ENCODE measurements at regions not wholly inside any gene's neighbourhood (a gene's known extent, or its start where the extent isn't known, plus 50 kb on each side); places are given as distances from the start of the nearest gene placed in this dataset. TPM values are rescaled to one million over a fixed set of nuclear protein-coding genes. Genes with fewer than 3 reads are reported as not detected.

GRCh38 chr13:31978021-31978420 is 53.6 kb upstream of the FRY start:
- H3K79me2 ChIP-seq (ENCODE audit: low read depth): no peaks in the 10 kb centered on the region
- Mint-ChIP-seq H3K27ac (no peak overlapping the region), H3K4me1 (no peaks in the 10 kb centered on the region), H3K4me3 (no peak overlapping the region), H3K27me3 (ENCODE audit: insufficient read depth, low read depth) (peaks cover 2% of the 10 kb centered on the region), H3K36me3 (no peaks in the 10 kb centered on the region), H3K9me3 (no peaks in the 10 kb centered on the region)
- TF ChIP-seq CTCF (IDR thresholded peaks at IDR 0.05): no peak
- no peaks in the 10 kb centered on the region for H4K20me1 ChIP-seq (ENCODE audit: low read depth)
- no peak overlapping the region for H3K27ac ChIP-seq
- H3K4me1 ChIP-seq: no peaks in the 10 kb centered on the region
- H3K36me3 ChIP-seq: no peaks in the 10 kb centered on the region
- H2AFZ ChIP-seq (replicated peaks): no peak overlapping the region
- no peaks in the 10 kb centered on the region for H3K27me3 ChIP-seq
- no peak overlapping the region for H3K4me2 ChIP-seq
- H3K9ac ChIP-seq: no peak overlapping the region
- no peak for DNase-seq (ENCODE audit: low spot score)
- no peaks in the 10 kb centered on the region for H3F3A ChIP-seq (ENCODE audit: low read depth)
- no peak overlapping the region for H3K4me3 ChIP-seq
- no peaks in the 10 kb centered on the region for H3K9me3 ChIP-seq (ENCODE audit: low read depth)

- Histone ChIP-seq H2AFZ (replicated peaks) (no peak overlapping the region), H3K4me2 (no peak overlapping the region), H3F3A (ENCODE audit: low read depth) (no peaks in the 10 kb centered on the region), H3K4me3 (no peak overlapping the region), H3K9ac (no peak overlapping the region), H3K27me3 (no peaks in the 10 kb centered on the region), H4K20me1 (ENCODE audit: low read depth) (no peaks in the 10 kb centered on the region), H3K36me3 (no peaks in the 10 kb centered on the region), H3K9me3 (ENCODE audit: low read depth) (no peaks in the 10 kb centered on the region), H3K79me2 (ENCODE audit: low read depth) (no peaks in the 10 kb centered on the region), H3K27ac (no peak overlapping the region), H3K4me1 (peaks cover under 1% of the 10 kb centered on the region)
- peaks cover 4% of the 10 kb centered on the region for H3K9me3 Mint-ChIP-seq
- no peak overlapping the region for H3K4me3 Mint-ChIP-seq
- H3K27me3 Mint-ChIP-seq (ENCODE audit: insufficient read depth, low read depth): peaks cover 6% of the 10 kb centered on the region
- H3K4me1 Mint-ChIP-seq: no peaks in the 10 kb centered on the region
- TF ChIP-seq EZH2phosphoT487 (IDR thresholded peaks at IDR 0.05) (no peak), EZH2 (IDR thresholded peaks at IDR 0.05) (no peak), CTCF (IDR thresholded peaks at IDR 0.05) (no peak)
- DNase-seq (ENCODE audit: low spot score): no peak
- no peaks in the 10 kb centered on the region for H3K36me3 Mint-ChIP-seq
- H3K27ac Mint-ChIP-seq: no peak overlapping the region
Observed at GRCh38 chr13:31980830-31981229, 50.7 kb upstream of the FRY start.

Small RNAs in the stretch of these regions (small RNA-seq; reads per million reads assigned to genes)
- gene RF00017: not detected
